IPS-18c (cell line): ENCODE measurements at regions not wholly inside any gene's neighbourhood (a gene's known extent, or its start where the extent isn't known, plus 50 kb on each side); places are given as distances from the start of the nearest gene placed in this dataset.

Source experiments
- H3K4me3 ChIP-seq: 2 replicates; pipeline ENCODE4 v1.7.0; 2013; ENCODE audit warnings: low read depth, mild to moderate bottlenecking, low read length, moderate library complexity; ENCODE audit not compliant: insufficient read depth
- H3K9me3 ChIP-seq: one replicate; pipeline ENCODE4 v1.6.1; 2013; ENCODE audit warnings: mild to moderate bottlenecking, low read length, moderate library complexity; ENCODE audit not compliant: control insufficient read depth, insufficient read depth

DNA sequence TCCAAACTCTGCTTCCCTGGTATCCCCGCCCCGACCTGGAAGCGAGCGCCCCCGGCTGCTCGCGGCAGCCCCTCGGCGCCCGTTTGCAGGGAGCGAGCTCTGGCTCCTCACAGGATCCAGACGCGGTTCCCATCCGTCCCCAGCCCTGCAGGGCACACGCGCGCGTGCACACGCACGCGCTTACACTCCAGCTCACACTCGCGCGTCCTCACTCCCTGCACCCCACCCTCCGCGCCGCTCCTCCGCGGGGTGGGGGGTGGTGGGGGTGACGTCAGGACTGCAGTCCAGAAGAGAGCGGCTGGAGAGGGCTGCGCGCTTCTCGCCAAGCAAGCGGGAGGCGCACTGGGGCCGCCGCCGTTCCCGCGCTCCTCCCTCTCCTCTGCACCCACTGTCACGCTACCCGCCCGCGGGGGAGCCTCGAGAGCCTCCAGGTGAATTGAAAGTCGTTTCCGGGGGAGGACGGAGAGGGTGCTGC lies 255.6 kb downstream of the OTUD1 start:
- H3K4me3 ChIP-seq: peak overlapping the region; percentile 57
- H3K9me3 ChIP-seq: no peaks in the 10 kb centered on the region

DNA sequence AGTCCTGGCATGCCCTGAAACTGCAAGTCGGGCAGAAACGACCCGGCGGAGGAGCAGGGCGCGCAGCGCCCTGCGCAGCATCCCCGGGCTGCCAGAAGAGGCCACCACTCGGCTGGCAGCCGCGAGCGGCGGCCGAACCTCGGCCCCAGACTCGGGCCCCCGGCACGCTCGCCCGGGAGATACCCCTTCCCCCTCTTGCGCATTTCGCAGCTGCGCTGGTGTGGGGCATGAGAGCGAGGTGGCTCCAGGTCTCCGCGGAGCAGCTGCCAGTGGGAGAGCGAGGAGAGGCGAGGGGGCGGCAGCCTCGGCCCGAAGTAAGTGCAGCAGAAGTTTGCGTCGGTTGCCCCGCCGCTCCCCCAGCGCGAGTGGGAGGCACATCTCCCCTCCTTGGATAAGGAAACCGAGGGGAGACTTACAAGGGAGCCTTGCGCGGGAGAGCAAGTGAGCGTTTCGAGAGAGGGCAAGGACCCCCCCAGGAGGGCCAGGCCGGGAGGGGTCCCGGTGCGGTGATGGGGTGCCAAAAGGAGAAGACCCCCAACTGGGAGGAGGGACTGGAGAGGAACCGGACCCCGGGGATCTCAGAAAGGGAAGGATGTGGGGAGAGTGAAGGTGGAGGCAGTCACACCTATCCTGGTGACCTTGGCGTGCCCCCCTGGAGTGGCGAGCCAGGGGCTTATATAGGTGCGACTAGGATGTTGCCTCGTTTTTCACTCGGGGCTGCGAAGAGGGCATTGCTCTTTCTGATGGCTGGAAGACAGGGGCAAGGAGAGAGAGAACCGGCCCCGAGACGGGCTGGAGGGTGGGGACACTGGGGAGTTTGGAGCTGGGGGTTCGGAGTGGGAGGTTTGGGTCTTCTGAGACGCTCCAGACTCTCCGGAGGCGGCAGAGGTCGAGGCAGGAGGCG lies 256.3 kb downstream of the OTUD1 start:
- Histone ChIP-seq H3K9me3 (no peaks in the 10 kb centered on the region), H3K4me3 (peak overlapping the region; percentile 57)

DNA sequence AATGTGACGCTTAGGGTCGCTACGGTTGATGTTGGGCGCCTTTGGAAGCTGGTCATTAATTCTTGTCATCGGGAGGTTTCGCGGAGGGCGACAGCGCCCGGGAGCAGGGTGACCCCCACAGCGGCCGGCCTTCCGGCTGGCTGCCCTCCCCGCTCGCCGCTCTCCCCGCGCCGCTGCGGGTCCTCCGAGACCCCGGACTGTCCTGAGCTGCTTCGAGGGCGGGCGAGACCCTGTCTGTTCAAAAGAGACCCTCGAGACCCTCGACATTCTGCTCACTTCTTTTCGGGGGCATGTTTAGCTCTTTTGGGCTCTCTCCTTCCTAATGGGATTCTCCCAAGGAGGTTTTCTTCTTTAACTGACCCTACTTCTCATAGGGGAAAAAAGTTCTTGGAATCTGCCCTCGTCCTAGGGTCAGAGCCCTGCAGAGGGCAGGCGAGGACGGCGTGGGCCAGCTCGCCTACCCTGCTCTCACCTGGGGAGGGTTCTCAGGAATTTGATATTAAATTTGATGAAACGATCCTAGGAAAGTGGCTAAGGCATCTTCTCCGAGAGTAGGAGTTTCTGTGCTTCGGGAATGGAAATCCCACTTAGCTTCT lies 257.0 kb downstream of the OTUD1 start:
- peak overlapping the region; percentile 57 for H3K4me3 ChIP-seq

DNA sequence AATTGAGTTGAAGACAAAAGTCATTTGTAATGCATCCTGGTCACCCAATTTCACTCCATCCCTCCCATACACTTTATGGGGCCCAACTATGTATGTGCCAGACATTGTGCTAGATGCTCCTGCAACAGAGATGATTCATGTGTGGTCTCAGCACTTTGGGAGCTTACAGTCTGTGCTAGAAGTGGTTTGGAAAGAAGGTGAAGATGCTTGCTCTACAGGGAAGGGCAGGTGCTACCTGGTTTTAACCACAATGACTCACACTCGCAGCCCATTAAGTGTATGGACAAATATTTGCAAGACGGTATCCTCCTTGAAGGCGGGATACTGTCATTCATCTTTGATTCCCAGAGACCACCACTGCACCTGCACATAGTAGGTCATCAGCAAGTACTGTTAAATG lies 257.6 kb downstream of the OTUD1 start:
- Histone ChIP-seq H3K9me3 (no peaks in the 10 kb centered on the region), H3K4me3 (no peak overlapping the region)

More for the DNA sequence above, 257.0 kb downstream of the OTUD1 start:
- H3K9me3 ChIP-seq: no peaks in the 10 kb centered on the region

GRCh38 chr10:23702977-23703414 lies 264.1 kb downstream of the OTUD1 start:
- no peak overlapping the region for H3K4me3 ChIP-seq

DNA sequence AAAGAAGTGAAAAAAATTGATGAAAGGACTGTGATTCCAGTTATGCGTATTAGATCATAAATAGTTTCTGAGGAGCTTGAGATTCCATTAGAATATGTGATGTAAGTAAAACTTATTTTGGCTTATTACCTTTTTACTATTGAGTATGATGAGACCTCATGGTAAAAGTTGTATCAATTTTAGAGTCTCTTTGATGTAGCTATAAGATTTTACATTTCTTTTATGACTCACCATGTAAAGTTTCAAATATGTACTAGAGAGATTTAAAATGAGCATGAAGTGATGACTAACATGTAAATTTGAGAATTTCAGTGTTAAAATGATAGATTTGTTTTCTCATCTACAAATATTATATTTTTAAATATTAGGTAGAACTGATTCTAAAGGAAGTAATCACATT lies 276.5 kb downstream of the OTUD1 start:
- Histone ChIP-seq H3K9me3 (no peaks in the 10 kb centered on the region), H3K4me3 (no peak overlapping the region)

More at GRCh38 chr10:23702977-23703414, 264.1 kb downstream of the OTUD1 start:
- no peaks in the 10 kb centered on the region for H3K9me3 ChIP-seq

DNA sequence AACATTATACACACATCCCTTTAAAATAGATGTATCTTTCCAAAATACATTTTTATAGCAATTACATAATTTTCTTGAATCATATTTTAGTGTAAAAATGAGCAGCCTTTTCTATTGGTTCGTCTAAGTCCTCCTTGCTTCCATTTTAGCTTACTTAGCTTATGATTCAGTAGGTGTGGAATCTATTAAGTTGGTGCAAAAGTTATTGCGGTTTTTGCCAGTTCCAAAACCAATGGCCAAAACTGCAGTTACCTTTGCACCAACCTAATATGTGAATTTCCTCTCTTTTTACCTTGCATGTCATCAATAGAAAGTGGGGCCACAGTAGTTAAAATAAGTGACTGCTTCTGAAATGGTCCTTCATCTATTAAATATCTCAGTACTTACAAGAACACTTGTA lies 279.0 kb downstream of the OTUD1 start:
- Histone ChIP-seq H3K4me3 (no peak overlapping the region), H3K9me3 (no peaks in the 10 kb centered on the region)

DNA sequence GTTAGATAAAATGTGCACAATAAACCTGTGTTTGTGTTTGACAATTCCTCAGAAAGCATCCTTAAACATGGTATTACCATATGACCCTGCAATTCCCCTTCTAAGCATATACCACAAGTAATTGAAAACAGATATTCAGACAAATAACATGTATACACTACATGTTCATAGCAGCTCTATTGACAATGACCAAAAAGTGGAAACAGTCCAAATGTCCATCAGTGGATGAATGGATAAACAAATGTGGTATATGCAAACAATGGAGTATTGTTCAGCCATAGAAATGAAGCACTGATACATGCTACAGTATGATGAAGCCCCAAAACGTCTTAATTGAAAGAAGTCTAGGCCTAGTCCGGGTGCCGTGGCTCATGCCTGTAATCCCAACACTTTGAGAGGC lies 280.1 kb downstream of the OTUD1 start:
- Histone ChIP-seq H3K9me3 (no peaks in the 10 kb centered on the region), H3K4me3 (no peak overlapping the region)

DNA sequence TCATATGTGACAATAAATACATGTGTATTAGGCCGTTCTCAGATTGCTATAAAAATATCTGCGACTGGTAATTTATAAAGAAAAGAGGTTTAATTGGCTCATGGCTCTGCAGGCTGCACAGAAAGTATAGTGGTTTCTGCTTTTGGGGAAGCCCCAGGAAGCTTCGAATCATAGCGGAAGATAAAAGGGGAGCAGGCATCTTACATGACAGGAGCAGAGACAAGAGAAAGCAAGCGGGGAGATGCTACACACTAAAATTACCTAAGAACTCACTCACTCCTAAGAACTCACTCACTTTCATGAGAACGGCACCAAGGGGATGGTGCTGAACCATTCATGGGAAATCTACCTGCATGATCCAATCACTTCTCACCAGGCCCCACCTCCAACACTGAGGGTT lies 284.9 kb downstream of the OTUD1 start:
- Histone ChIP-seq H3K9me3 (no peaks in the 10 kb centered on the region), H3K4me3 (no peak overlapping the region)

- no peaks in the 10 kb centered on the region for H3K9me3 ChIP-seq
- no peak overlapping the region for H3K4me3 ChIP-seq
These were observed 286.7 kb downstream of the OTUD1 start for GRCh38 chr10:23725548-23725947.

DNA sequence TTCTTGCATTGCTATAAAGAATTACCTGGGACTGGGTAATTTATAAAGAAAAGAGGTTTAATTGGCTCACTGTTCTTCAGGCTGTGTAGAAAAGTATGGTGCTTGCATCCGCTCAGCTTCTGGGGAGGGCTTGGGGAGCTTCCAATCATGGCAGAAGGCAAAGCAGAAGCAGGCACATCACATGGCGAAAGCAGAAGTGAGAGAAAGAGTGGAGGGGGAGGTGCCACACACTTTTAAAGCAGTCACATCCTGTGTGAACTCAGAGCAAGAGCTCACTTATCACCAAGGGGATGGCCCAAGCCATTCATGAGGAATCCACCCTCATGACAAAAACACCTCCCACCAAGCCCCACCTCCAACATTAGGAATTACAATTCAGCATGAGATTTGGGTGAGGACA lies 303.5 kb downstream of the OTUD1 start:
- Histone ChIP-seq H3K9me3 (no peaks in the 10 kb centered on the region), H3K4me3 (no peak overlapping the region)

GRCh38 chr10:23742807-23743206 lies 303.9 kb downstream of the OTUD1 start:
- no peak overlapping the region for H3K4me3 ChIP-seq
- H3K9me3 ChIP-seq: no peaks in the 10 kb centered on the region

- H3K9me3 ChIP-seq: no peaks in the 10 kb centered on the region
- H3K4me3 ChIP-seq: no peak overlapping the region
These were observed 315.3 kb downstream of the OTUD1 start for GRCh38 chr10:23754179-23754578.

- H3K9me3 ChIP-seq: no peaks in the 10 kb centered on the region
These were observed 316.1 kb downstream of the OTUD1 start for GRCh38 chr10:23754941-23755340.

DNA sequence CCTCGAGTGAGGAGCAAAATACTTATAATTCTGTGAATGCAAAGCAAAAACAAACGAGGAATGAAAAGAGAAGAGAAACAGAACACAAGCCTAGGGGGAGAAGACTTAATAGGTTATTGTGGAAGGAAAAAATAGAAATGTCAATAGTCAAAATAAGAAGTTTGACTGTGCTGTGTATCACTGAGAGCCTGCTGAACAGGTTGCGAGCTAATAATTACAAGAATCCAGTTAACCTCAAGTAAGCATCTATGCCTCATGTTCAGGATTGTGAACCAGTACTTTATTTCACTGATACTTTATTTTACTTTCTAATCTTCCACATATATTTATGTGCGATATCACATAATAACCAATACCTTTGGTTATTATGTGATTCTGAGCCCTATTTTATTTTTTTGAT lies 316.7 kb downstream of the OTUD1 start:
- no peaks in the 10 kb centered on the region for H3K9me3 ChIP-seq

More at GRCh38 chr10:23754941-23755340, 316.1 kb downstream of the OTUD1 start:
- no peak overlapping the region for H3K4me3 ChIP-seq

GRCh38 chr10:23768281-23768680 lies 329.4 kb downstream of the OTUD1 start:
- Histone ChIP-seq H3K9me3 (peaks cover 2% of the 10 kb centered on the region), H3K4me3 (no peak overlapping the region)

More for the DNA sequence above, 316.7 kb downstream of the OTUD1 start:
- no peak overlapping the region for H3K4me3 ChIP-seq

DNA sequence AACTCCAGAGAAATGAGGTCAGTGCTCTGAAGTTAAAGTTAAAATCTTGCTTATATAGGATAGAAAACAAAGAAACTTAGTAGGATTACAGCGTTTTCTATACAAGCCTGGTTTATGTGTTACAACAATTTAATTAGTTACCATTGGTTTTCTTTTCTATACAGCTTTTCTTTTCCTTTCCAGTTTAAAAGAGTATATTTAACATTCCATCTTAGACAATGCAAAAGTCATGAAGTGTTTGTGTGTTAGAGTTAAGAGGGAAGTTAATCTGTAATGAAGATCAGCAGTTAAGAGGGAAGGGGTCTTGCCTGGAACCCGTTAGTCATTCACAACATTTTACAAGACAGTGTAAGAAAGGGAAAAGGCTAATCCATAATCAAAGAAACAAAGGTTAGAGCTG lies 338.3 kb downstream of the OTUD1 start:
- H3K4me3 ChIP-seq: no peak overlapping the region
- no peaks in the 10 kb centered on the region for H3K9me3 ChIP-seq

- no peak overlapping the region for H3K4me3 ChIP-seq
- H3K9me3 ChIP-seq: no peaks in the 10 kb centered on the region
These were observed 340.4 kb downstream of the OTUD1 start for GRCh38 chr10:23779301-23779700.
